SK-N-SH treated with all-trans-retinoic acid at 6 μM for 48 hours (cell line): ENCODE measurements at regions not wholly inside any gene's neighbourhood (a gene's known extent, or its start where the extent isn't known, plus 50 kb on each side); places are given as distances from the start of the nearest gene placed in this dataset.

Experiments
- ATAC-seq: fragments of 200-7000 bp; cut with Tn5 transposase; 3 replicates; pipeline ENCODE4 v1.9.1; 2020; ENCODE audit warnings: mild to moderate bottlenecking, moderate library complexity
- ARNTL ChIP-seq: fragments of 450-650 bp; formaldehyde crosslinking; IDR thresholded peaks from 2 replicates; pipeline ENCODE4 v1.5.0; 2020; ENCODE audit warnings: low read depth, mild to moderate bottlenecking, moderate library complexity, borderline replicate concordance
- BACH2 ChIP-seq: fragments of 250-450 bp; sonication (Bioruptor Pico); IDR thresholded peaks from 2 replicates; pipeline ENCODE4 v1.9.0; 2021; ENCODE audit warnings: mild to moderate bottlenecking, borderline replicate concordance
- CREB5 ChIP-seq: fragments of 250-450 bp; sonication (Bioruptor Pico); IDR thresholded peaks from 2 replicates; pipeline ENCODE4 v1.5.1; 2020; ENCODE audit warnings: low read depth, mild to moderate bottlenecking, moderate library complexity
- CSDC2 ChIP-seq: fragments of 250-450 bp; sonication (Bioruptor Pico); IDR thresholded peaks from 2 replicates; pipeline ENCODE4 v1.5.0; 2020; ENCODE audit warnings: mild to moderate bottlenecking, moderate library complexity
- CSRNP3 ChIP-seq: fragments of 250-450 bp; sonication (Bioruptor Pico); IDR thresholded peaks from 2 replicates; pipeline ENCODE4 v1.5.1; 2021; ENCODE audit warnings: mild to moderate bottlenecking, moderate library complexity
- ESRRG ChIP-seq: fragments of 250-450 bp; sonication (Bioruptor Pico); IDR thresholded peaks from 2 replicates; pipeline ENCODE4 v1.6.1; 2021; ENCODE audit warnings: mild to moderate bottlenecking
- GLIS3 ChIP-seq: fragments of 250-450 bp; sonication (Bioruptor Pico); IDR thresholded peaks from 2 replicates; pipeline ENCODE4 v1.5.0; 2020; ENCODE audit warnings: mild to moderate bottlenecking, moderate library complexity
- ISL1 ChIP-seq: fragments of 250-450 bp; sonication (Bioruptor Pico); IDR thresholded peaks from 2 replicates; pipeline ENCODE4 v2.1.2; 2022; ENCODE audit warnings: mild to moderate bottlenecking, moderate library complexity
- OSR1 ChIP-seq: fragments of 250-450 bp; sonication (Bioruptor Pico); IDR thresholded peaks from 2 replicates; pipeline ENCODE4 v1.8.0; 2022; ENCODE audit warnings: moderate library complexity, mild to moderate bottlenecking, inconsistent platforms
- PATZ1 ChIP-seq: fragments of 250-450 bp; sonication (Bioruptor Pico); IDR thresholded peaks from 2 replicates; pipeline ENCODE4 v1.8.0; 2020; ENCODE audit warnings: mild to moderate bottlenecking, moderate library complexity, borderline replicate concordance
- POU6F1 ChIP-seq: fragments of 250-450 bp; sonication (Bioruptor Pico); IDR thresholded peaks from 2 replicates; pipeline ENCODE4 v1.8.0; 2021; ENCODE audit warnings: low read depth, mild to moderate bottlenecking, moderate library complexity, borderline replicate concordance
- PPARA ChIP-seq: fragments of 250-450 bp; sonication (Bioruptor Pico); IDR thresholded peaks from 2 replicates; pipeline ENCODE4 v1.5.0; 2020; ENCODE audit warnings: mild to moderate bottlenecking, borderline replicate concordance
- RARB ChIP-seq: fragments of 250-450 bp; sonication (Bioruptor Pico); IDR thresholded peaks from 2 replicates; pipeline ENCODE4 v1.8.0; 2021; ENCODE audit warnings: mild to moderate bottlenecking, moderate library complexity
- SNAI2 ChIP-seq: fragments of 250-450 bp; sonication (Bioruptor Pico); IDR thresholded peaks from 2 replicates; pipeline ENCODE4 v1.5.0; 2020; ENCODE audit warnings: mild to moderate bottlenecking, moderate library complexity
- TCF4 ChIP-seq: fragments of 250-450 bp; sonication (Bioruptor Pico); IDR thresholded peaks from 2 replicates; pipeline ENCODE4 v1.8.0; 2021; ENCODE audit warnings: mild to moderate bottlenecking, moderate library complexity, borderline replicate concordance
- TOX ChIP-seq: fragments of 250-450 bp; sonication (Bioruptor Pico); IDR thresholded peaks from 2 replicates; pipeline ENCODE4 v1.8.0; 2021; ENCODE audit warnings: mild to moderate bottlenecking, moderate library complexity, borderline replicate concordance
- TSHZ2 ChIP-seq: fragments of 250-450 bp; sonication (Bioruptor Pico); IDR thresholded peaks from 2 replicates; pipeline ENCODE4 v1.5.0; 2020; ENCODE audit warnings: mild to moderate bottlenecking, moderate library complexity
- ZFP3 ChIP-seq: fragments of 250-450 bp; sonication (Bioruptor Pico); IDR thresholded peaks from 2 replicates; pipeline ENCODE4 v1.5.0; 2020; ENCODE audit warnings: mild to moderate bottlenecking, moderate library complexity
- ZNF565 ChIP-seq: fragments of 450-650 bp; formaldehyde crosslinking; conservative IDR thresholded peaks from 2 replicates; pipeline ENCODE4 v1.5.0; 2020; ENCODE audit warnings: low read depth, mild to moderate bottlenecking, moderate library complexity
- ZNF8 ChIP-seq: fragments of 450-650 bp; formaldehyde crosslinking; IDR thresholded peaks from 2 replicates; pipeline ENCODE4 v1.5.0; 2020; ENCODE audit warnings: mild to moderate bottlenecking, moderate library complexity

GRCh38 chr2:81545626-81546025 lies 1241.1 kb upstream of the LRRTM1 start:
- no peak for ATAC-seq
- TF ChIP-seq PATZ1 (CRISPR knock-in tag) (no peak), CSDC2 (CRISPR knock-in tag) (no peak), ARNTL (no peak), GLIS3 (CRISPR knock-in tag) (no peak), BACH2 (CRISPR knock-in tag) (no peak), ZFP3 (CRISPR knock-in tag) (no peak), CSRNP3 (CRISPR knock-in tag) (no peak), TCF4 (CRISPR knock-in tag) (no peak), POU6F1 (CRISPR knock-in tag) (no peak), PPARA (CRISPR knock-in tag) (no peak), ESRRG (CRISPR knock-in tag) (no peak), OSR1 (CRISPR knock-in tag) (no peak)

- no peak for TF ChIP-seq TCF4 (CRISPR knock-in tag)
- no peak for TF ChIP-seq SNAI2 (CRISPR knock-in tag)
- TF ChIP-seq TOX, result no peak
- no peak for TF ChIP-seq ARNTL
- TF ChIP-seq GLIS3 (CRISPR knock-in tag), result no peak
- no peak for TF ChIP-seq ZNF8
- no peak for TF ChIP-seq PATZ1 (CRISPR knock-in tag)
- TF ChIP-seq ZNF565 (CRISPR knock-in tag), result no peak
- TF ChIP-seq RARB, result no peak
- TF ChIP-seq PPARA (CRISPR knock-in tag), result no peak
- no peak for TF ChIP-seq OSR1 (CRISPR knock-in tag)
- TF ChIP-seq BACH2 (CRISPR knock-in tag), result no peak
- no peak for ATAC-seq
Observed at GRCh38 chr2:81542119-81542518, 1237.6 kb upstream of the LRRTM1 start.

- ATAC-seq, result no peak
- TF ChIP-seq ZNF565 (CRISPR knock-in tag), result no peak
- TF ChIP-seq SNAI2 (CRISPR knock-in tag), result no peak
- no peak for TF ChIP-seq GLIS3 (CRISPR knock-in tag)
- TF ChIP-seq PPARA (CRISPR knock-in tag), result no peak
- no peak for TF ChIP-seq ESRRG (CRISPR knock-in tag)
- no peak for TF ChIP-seq CREB5 (CRISPR knock-in tag)
- TF ChIP-seq ARNTL, result no peak
- TF ChIP-seq POU6F1 (CRISPR knock-in tag), result no peak
- TF ChIP-seq TSHZ2, result no peak
- TF ChIP-seq CSDC2 (CRISPR knock-in tag), result no peak
- no peak for TF ChIP-seq BACH2 (CRISPR knock-in tag)
- no peak for TF ChIP-seq ISL1 (CRISPR knock-in tag)
- no peak for TF ChIP-seq TOX
- no peak for TF ChIP-seq CSRNP3 (CRISPR knock-in tag)
- no peak for TF ChIP-seq OSR1 (CRISPR knock-in tag)
- TF ChIP-seq RARB, result no peak
Observed at GRCh38 chr2:81529944-81530343, 1225.4 kb upstream of the LRRTM1 start.
